Large intestine (tissue), 3 donors: ENCODE measurements at regions not wholly inside any gene's neighbourhood (a gene's known extent, or its start where the extent isn't known, plus 50 kb on each side); places are given as distances from the start of the nearest gene placed in this dataset.
A peak's percentile ranks its signal among the peaks of the same experiment; 100 is the strongest.

ENCODE experiments used
- DNase-seq, 2 donors: peaks; one replicate each; pipeline versions ENCODE4 v3.0.0 to v3.0.0-alpha.2; 2013
- H3K27ac ChIP-seq: one replicate; pipeline ENCODE4 v1.5.1; 2013; ENCODE audit warnings: low read length
- H3K27me3 ChIP-seq: 2 replicates; pipeline ENCODE4 v1.6.1; 2013; ENCODE audit warnings: low read length; ENCODE audit not compliant: control insufficient read depth, insufficient read depth
- H3K36me3 ChIP-seq: 2 replicates; pipeline ENCODE4 v1.6.1; 2013; ENCODE audit warnings: low read length; ENCODE audit not compliant: control insufficient read depth, insufficient read depth
- H3K4me1 ChIP-seq: one replicate; pipeline ENCODE4 v1.6.1; 2013; ENCODE audit warnings: low read length; ENCODE audit not compliant: control insufficient read depth, insufficient read depth
- H3K4me3 ChIP-seq: one replicate; pipeline ENCODE4 v1.5.1; 2013; ENCODE audit warnings: low read length
- H3K9me3 ChIP-seq: one replicate; pipeline ENCODE4 v1.6.1; 2013; ENCODE audit warnings: mild to moderate bottlenecking, low read depth, low read length, moderate library complexity; ENCODE audit not compliant: control insufficient read depth
- WGBS: methylation state at CpG from one replicate; pipeline ENCODE4 v1.1.5; 2013; ENCODE audit warnings: low lambda C conversion rate; ENCODE audit not compliant: insufficient coverage; 5-methylcytosine and 5-hydroxymethylcytosine counted together

GRCh38 chr2:65786765-65787164 lies 354.4 kb upstream of the SPRED2 start:
- no peak overlapping the region for H3K4me3 ChIP-seq
- 0% methylated on average over 1 of the region's 1 CpG for WGBS
- no peaks in the 10 kb centered on the region for H3K4me1 ChIP-seq
- H3K9me3 ChIP-seq, result no peaks in the 10 kb centered on the region
- no peaks in the 10 kb centered on the region for H3K27me3 ChIP-seq
- no peak overlapping the region for H3K27ac ChIP-seq
- no peaks in the 10 kb centered on the region for H3K36me3 ChIP-seq
- DNase-seq, result no peak

DNA sequence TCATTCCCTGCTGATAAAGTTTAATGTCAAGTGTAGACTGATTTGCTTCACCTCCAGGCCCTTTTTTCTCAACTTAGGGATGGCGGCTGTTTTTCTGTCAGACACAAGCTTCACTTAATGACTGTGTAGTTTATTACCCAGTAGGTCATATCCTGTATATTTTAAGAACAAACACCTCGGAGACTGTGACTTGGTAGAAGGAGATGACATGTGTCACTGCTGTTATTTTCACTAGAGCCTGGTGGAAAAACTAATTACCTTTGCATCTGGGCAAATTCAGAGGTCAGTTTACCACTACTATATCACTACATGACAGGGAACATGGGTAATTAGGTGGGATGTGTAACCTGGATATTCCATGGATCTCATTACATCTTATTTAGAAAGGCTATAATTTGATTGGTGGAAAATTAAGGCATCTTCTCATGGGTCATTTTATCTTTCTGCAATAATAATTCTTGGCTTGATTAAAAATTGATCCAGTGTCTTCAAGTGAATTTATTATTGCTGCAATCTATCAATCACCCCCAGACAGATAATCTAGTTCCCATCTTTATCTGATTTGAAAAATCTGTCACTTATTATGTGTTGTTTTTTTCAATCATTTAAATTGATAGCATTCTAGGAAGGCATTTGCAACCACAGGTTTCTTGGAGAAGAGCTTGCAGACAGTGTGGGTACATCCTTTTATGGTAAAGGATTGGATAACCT lies 353.8 kb upstream of the SPRED2 start:
- no peaks in the 10 kb centered on the region for H3K4me1 ChIP-seq
- no peak overlapping the region for H3K4me3 ChIP-seq
- no peaks in the 10 kb centered on the region for H3K9me3 ChIP-seq
- no peaks in the 10 kb centered on the region for H3K27me3 ChIP-seq
- H3K27ac ChIP-seq, result no peak overlapping the region
- no CpG with 5 or more reads among the region's 2 CpGs for WGBS
- H3K36me3 ChIP-seq, result no peaks in the 10 kb centered on the region
- no peak for DNase-seq

GRCh38 chr2:65782996-65783650 lies 350.7 kb upstream of the SPRED2 start:
- DNase-seq, result no peak
- Histone ChIP-seq H3K36me3 (no peaks in the 10 kb centered on the region), H3K27ac (no peak overlapping the region), H3K9me3 (no peaks in the 10 kb centered on the region), H3K27me3 (no peaks in the 10 kb centered on the region), H3K4me3 (no peak overlapping the region), H3K4me1 (no peaks in the 10 kb centered on the region)
- WGBS, result 86% methylated on average over 1 of the region's 5 CpGs

GRCh38 chr2:65782186-65782585 lies 349.8 kb upstream of the SPRED2 start:
- H3K4me1 ChIP-seq, result no peaks in the 10 kb centered on the region
- no peak overlapping the region for H3K27ac ChIP-seq
- H3K27me3 ChIP-seq, result no peaks in the 10 kb centered on the region
- H3K4me3 ChIP-seq, result no peak overlapping the region
- H3K9me3 ChIP-seq, result no peaks in the 10 kb centered on the region
- no peaks in the 10 kb centered on the region for H3K36me3 ChIP-seq
- no peak for DNase-seq
- WGBS, result no CpG with 5 or more reads among the region's 1 CpG

- Histone ChIP-seq H3K27ac (no peak overlapping the region), H3K4me1 (no peaks in the 10 kb centered on the region), H3K9me3 (no peaks in the 10 kb centered on the region), H3K27me3 (no peaks in the 10 kb centered on the region), H3K4me3 (no peak overlapping the region), H3K36me3 (no peaks in the 10 kb centered on the region)
- peak in 1 of 2 donors; percentile 11 for DNase-seq
Measured at GRCh38 chr2:65781756-65782155, 349.4 kb upstream of the SPRED2 start.

DNA sequence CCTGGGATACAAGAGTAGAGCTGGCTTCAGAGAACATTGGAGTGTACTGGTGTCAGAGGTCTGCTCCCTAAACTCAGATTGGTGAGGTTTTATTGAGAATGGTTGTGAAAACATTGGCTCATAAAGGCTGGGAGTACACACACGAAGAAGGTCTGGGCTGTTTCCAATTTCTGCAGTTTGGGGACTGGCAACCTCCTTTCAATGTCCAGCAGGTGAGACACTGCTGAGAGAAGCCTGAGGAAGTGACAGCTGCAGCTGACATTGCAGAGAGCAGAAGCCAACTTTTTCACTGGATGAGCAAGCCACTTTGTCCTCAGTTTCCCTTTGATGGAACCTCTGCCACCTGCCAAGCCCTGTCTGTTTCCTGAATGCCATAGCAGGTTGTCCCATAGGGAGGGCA lies 346.6 kb upstream of the SPRED2 start:
- no peaks in the 10 kb centered on the region for H3K27me3 ChIP-seq
- no peak overlapping the region for H3K27ac ChIP-seq
- H3K9me3 ChIP-seq, result no peaks in the 10 kb centered on the region
- H3K36me3 ChIP-seq, result no peaks in the 10 kb centered on the region
- no peak for DNase-seq
- H3K4me3 ChIP-seq, result no peak overlapping the region
- WGBS, result no CpG with 5 or more reads among the region's 1 CpG
- H3K4me1 ChIP-seq, result no peaks in the 10 kb centered on the region

DNA sequence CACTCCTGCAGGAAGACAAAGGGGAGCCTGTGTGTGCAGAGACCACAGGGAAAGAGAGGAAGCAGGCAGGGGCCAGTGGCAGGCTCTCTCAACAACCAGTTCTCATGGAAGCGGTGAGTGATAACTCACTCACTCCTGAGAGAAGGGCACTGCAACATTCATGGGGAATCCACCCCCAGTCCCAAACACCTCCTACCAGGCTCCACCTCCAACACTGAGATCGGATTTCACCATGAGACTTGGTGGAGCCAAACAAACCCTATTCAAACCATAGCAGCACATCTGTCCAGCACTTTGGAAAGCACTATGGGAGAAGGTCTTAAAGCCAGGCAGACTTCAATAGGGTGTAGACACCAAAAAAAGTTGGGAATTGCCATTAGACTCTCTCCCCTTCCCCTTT lies 345.7 kb upstream of the SPRED2 start:
- Histone ChIP-seq H3K27me3 (no peaks in the 10 kb centered on the region), H3K27ac (no peak overlapping the region), H3K4me3 (no peak overlapping the region), H3K36me3 (no peaks in the 10 kb centered on the region), H3K9me3 (no peaks in the 10 kb centered on the region), H3K4me1 (no peaks in the 10 kb centered on the region)
- DNase-seq, result no peak
- no CpG with 5 or more reads among the region's 2 CpGs for WGBS

- Histone ChIP-seq H3K27ac (no peak overlapping the region), H3K36me3 (no peaks in the 10 kb centered on the region), H3K4me1 (no peaks in the 10 kb centered on the region), H3K4me3 (no peak overlapping the region), H3K9me3 (no peaks in the 10 kb centered on the region), H3K27me3 (no peaks in the 10 kb centered on the region)
- DNase-seq, result no peak
- no CpG with 5 or more reads among the region's 2 CpGs for WGBS
Measured at GRCh38 chr2:65775839-65776238, 343.4 kb upstream of the SPRED2 start.

DNA sequence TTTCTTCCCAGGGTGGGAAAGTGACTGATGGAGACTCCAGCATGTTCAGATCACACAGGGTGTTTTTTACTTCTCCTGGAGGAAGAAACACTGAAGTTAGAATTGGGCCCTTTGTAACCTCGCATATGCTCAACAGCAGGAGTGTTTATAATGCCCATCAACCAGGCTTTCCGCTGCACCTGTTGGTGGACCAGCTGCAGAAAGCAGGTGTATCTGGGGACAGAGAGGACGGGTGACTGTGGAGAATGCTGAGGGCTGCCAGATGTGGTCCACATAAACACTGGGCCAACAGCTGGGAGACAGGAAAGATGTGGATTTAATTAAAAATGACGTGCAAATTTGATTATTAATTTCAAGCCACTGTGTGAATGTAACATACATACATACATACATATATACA lies 335.5 kb upstream of the SPRED2 start:
- no peak overlapping the region for H3K27ac ChIP-seq
- no peaks in the 10 kb centered on the region for H3K4me1 ChIP-seq
- no peaks in the 10 kb centered on the region for H3K9me3 ChIP-seq
- no peaks in the 10 kb centered on the region for H3K27me3 ChIP-seq
- H3K36me3 ChIP-seq, result no peaks in the 10 kb centered on the region
- no peak overlapping the region for H3K4me3 ChIP-seq
- DNase-seq, result no peak
- WGBS, result 83% methylated on average over 1 of the region's 4 CpGs

GRCh38 chr2:65766768-65767267 lies 334.4 kb upstream of the SPRED2 start:
- Histone ChIP-seq H3K36me3 (no peaks in the 10 kb centered on the region), H3K4me3 (no peak overlapping the region), H3K27ac (no peak overlapping the region), H3K9me3 (no peaks in the 10 kb centered on the region), H3K4me1 (no peaks in the 10 kb centered on the region), H3K27me3 (no peaks in the 10 kb centered on the region)
- WGBS, result 89% methylated on average over 1 of the region's 6 CpGs
- no peak for DNase-seq

DNA sequence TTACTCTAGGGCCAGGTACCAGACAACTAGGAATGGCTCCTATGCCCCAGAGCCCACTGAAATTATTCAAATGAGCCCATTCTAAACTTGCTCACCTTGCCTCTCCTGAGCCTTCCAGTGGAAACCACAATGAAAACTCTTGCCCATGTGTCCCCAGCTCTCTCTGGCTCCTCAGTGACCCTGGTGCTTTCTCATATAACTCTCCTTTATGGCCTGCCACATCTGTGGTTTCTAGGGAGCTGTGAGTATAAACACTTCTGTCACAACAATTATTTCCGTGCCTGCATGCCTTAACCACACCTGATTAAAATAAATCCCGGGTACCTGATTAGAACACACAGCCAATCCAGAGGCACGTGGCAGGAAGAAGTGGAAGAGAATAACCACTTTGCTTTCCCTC lies 333.0 kb upstream of the SPRED2 start:
- Histone ChIP-seq H3K27me3 (no peaks in the 10 kb centered on the region), H3K9me3 (no peaks in the 10 kb centered on the region), H3K36me3 (no peaks in the 10 kb centered on the region), H3K27ac (no peak overlapping the region), H3K4me1 (no peaks in the 10 kb centered on the region), H3K4me3 (no peak overlapping the region)
- DNase-seq, result no peak
- WGBS, result 60% methylated on average over 2 of the region's 3 CpGs
